Gastrocnemius medialis (tissue), 4 donors: ENCODE measurements at regions not wholly inside any gene's neighbourhood (a gene's known extent, or its start where the extent isn't known, plus 50 kb on each side); places are given as distances from the start of the nearest gene placed in this dataset.

Experiments
- CTCF ChIP-seq, 5 experiments: fragments of 450-650 bp in 3 of 5; fragments of 200-600 bp in 2 of 5; sonication (generic) in 2 of 5; IDR thresholded peaks in 4 of 5; conservative IDR thresholded peaks in 1 of 5; 1 replicate in 4 of 5; 2 replicates in 1 of 5; pipeline ENCODE4 v1.5.1; 2016 to 2019; ENCODE audit warnings: antibody characterized with exemption in 5 of 5, mild to moderate bottlenecking in 3 of 5, moderate library complexity in 3 of 5
- POLR2A ChIP-seq, 2 donors: fragments of 450-650 bp; IDR thresholded peaks; one replicate each; pipeline ENCODE4 v1.6.1; 2017; ENCODE audit warnings: antibody characterized with exemption in 2 of 2, mild to moderate bottlenecking in 2 of 2, moderate library complexity in 2 of 2

GRCh38 chr10:61289813-61290212 lies 163.4 kb downstream of the TMEM26 start:
- TF ChIP-seq CTCF (IDR thresholded peaks at IDR 0.05 in 4 of 5, conservative IDR thresholded peaks at IDR 0.05 in 1 of 5) (no peak), POLR2A (IDR thresholded peaks at IDR 0.05) (no peak)
